Vagina (tissue), 2 donors: ENCODE measurements at regions not wholly inside any gene's neighbourhood (a gene's known extent, or its start where the extent isn't known, plus 50 kb on each side); places are given as distances from the start of the nearest gene placed in this dataset.

ENCODE experiments used
- POLR2AphosphoS5 ChIP-seq, 2 donors: sonication (generic); formaldehyde crosslinking; IDR thresholded peaks; one replicate each; pipeline ENCODE4 v1.9.0; 2017; ENCODE audit warnings: antibody characterized with exemption in 2 of 2, mild to moderate bottlenecking in 2 of 2, low read depth in 1 of 2; ENCODE audit not compliant: insufficient read depth in 1 of 2
- TF ChIP-seq, protein P1 (sequence below), 3 experiments: fragments of 450-650 bp in 2 of 3; fragments of 200-600 bp in 1 of 3; sonication (generic) in 1 of 3; IDR thresholded peaks; one replicate each; pipeline ENCODE4 v1.5.1; 2017 to 2019; ENCODE audit warnings: antibody characterized with exemption in 3 of 3, mild to moderate bottlenecking in 2 of 3, moderate library complexity in 2 of 3

- TF ChIP-seq, protein P1, sequence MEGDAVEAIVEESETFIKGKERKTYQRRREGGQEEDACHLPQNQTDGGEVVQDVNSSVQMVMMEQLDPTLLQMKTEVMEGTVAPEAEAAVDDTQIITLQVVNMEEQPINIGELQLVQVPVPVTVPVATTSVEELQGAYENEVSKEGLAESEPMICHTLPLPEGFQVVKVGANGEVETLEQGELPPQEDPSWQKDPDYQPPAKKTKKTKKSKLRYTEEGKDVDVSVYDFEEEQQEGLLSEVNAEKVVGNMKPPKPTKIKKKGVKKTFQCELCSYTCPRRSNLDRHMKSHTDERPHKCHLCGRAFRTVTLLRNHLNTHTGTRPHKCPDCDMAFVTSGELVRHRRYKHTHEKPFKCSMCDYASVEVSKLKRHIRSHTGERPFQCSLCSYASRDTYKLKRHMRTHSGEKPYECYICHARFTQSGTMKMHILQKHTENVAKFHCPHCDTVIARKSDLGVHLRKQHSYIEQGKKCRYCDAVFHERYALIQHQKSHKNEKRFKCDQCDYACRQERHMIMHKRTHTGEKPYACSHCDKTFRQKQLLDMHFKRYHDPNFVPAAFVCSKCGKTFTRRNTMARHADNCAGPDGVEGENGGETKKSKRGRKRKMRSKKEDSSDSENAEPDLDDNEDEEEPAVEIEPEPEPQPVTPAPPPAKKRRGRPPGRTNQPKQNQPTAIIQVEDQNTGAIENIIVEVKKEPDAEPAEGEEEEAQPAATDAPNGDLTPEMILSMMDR (IDR thresholded peaks at IDR 0.05): no peak
- TF ChIP-seq POLR2AphosphoS5 (IDR thresholded peaks at IDR 0.05; ENCODE audit: insufficient read depth in 1 of 2, low read depth in 1 of 2): no peak
Measured at GRCh38 chr10:100683545-100684300, 61.7 kb upstream of the PAX2 start.
